ENCODE measurements at regions not wholly inside any gene's neighbourhood (a gene's known extent, or its start where the extent isn't known, plus 50 kb on each side); places are given as distances from the start of the nearest gene placed in this dataset.

DNA sequence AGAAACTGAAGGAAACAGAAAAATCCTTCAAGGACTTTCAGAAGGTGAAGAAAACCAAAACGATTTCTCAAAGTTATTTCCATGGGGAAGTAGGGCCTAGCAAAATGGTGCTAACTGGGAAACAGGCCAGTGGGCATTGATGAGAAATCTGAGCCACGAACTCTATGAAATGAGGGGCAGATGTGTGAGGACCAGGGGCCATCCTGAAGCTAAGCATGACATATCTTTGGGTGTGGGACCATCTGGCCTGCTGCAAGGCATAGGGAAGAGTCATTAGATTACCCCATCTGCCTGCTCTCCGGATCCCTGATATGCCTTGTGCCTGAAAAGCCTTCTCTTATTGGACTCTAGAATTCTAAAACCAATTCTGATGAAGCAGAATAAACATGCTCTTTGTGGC is 143.8 kb downstream of the PALM2AKAP2 start:
- H3K4me3 ChIP-seq (ENCODE audit: low read length in 3 of 3): no peak overlapping the region
- intact Hi-C loops (cut with DNase I): no loop called here
- H3K9ac ChIP-seq (ENCODE audit: low read length in 3 of 3): no peak overlapping the region
- H3K27me3 ChIP-seq (ENCODE audit: control insufficient read depth, insufficient read depth, low read length): no peaks in the 10 kb centered on the region
- DNase-seq (no peak), FAIRE-seq (no peak)
- no peaks in the 10 kb centered on the region for H3K36me3 ChIP-seq (ENCODE audit: control insufficient read depth in 2 of 3, insufficient read depth in 3 of 3, low read length in 3 of 3)
- no peak overlapping the region for H3K27ac ChIP-seq (ENCODE audit: low read depth in 2 of 2, low read length in 2 of 2)
- TF ChIP-seq, protein P1, sequence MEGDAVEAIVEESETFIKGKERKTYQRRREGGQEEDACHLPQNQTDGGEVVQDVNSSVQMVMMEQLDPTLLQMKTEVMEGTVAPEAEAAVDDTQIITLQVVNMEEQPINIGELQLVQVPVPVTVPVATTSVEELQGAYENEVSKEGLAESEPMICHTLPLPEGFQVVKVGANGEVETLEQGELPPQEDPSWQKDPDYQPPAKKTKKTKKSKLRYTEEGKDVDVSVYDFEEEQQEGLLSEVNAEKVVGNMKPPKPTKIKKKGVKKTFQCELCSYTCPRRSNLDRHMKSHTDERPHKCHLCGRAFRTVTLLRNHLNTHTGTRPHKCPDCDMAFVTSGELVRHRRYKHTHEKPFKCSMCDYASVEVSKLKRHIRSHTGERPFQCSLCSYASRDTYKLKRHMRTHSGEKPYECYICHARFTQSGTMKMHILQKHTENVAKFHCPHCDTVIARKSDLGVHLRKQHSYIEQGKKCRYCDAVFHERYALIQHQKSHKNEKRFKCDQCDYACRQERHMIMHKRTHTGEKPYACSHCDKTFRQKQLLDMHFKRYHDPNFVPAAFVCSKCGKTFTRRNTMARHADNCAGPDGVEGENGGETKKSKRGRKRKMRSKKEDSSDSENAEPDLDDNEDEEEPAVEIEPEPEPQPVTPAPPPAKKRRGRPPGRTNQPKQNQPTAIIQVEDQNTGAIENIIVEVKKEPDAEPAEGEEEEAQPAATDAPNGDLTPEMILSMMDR (IDR thresholded peaks at IDR 0.05; ENCODE audit: borderline replicate concordance, extremely low read depth, insufficient read depth): no peak
- H3K4me1 ChIP-seq (ENCODE audit: control insufficient read depth in 2 of 3, insufficient read depth in 2 of 3, low read depth in 1 of 3, low read length in 3 of 3): peaks cover 0 to 5% (median 0%) of the 10 kb centered on the region in 3 donors
- H3K9me3 ChIP-seq (ENCODE audit: control insufficient read depth in 2 of 3, insufficient read depth in 1 of 3, low read length in 3 of 3): no peaks in the 10 kb centered on the region

DNA sequence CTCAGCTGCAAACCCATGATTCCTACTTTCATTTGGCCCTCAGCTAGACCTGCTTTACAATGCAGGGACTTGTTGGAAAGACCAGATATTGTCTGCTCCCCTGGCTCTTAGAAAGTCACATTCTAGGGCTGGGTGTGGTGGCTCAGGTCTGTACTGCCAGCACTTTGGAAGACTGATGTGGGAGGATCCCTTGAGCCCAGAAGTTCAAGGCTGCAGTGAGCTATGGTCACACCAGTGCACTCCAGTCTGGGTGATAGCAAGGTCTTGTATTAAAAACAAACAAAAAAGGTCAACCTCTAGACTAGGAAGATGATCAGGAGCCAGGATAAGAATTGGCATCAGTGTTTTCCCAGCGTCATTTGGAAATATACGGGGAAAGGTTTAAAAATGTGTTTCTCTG is 145.8 kb downstream of the PALM2AKAP2 start:
- Histone ChIP-seq H3K36me3 (ENCODE audit: control insufficient read depth in 2 of 3, insufficient read depth in 3 of 3, low read length in 3 of 3) (no peaks in the 10 kb centered on the region), H3K27ac (ENCODE audit: low read depth in 2 of 2, low read length in 2 of 2) (no peak overlapping the region), H3K9ac (ENCODE audit: low read length in 3 of 3) (no peak overlapping the region), H3K27me3 (ENCODE audit: control insufficient read depth, insufficient read depth, low read length) (no peaks in the 10 kb centered on the region), H3K4me1 (ENCODE audit: control insufficient read depth in 2 of 3, insufficient read depth in 2 of 3, low read depth in 1 of 3, low read length in 3 of 3) (peaks cover 0 to 5% (median 0%) of the 10 kb centered on the region in 3 donors), H3K9me3 (ENCODE audit: control insufficient read depth in 2 of 3, insufficient read depth in 1 of 3, low read length in 3 of 3) (no peaks in the 10 kb centered on the region), H3K4me3 (ENCODE audit: low read length in 3 of 3) (no peak overlapping the region)
- intact Hi-C loops (cut with DNase I): no loop called here
- DNase-seq (no peak), FAIRE-seq (no peak)
- TF ChIP-seq, protein P1 (IDR thresholded peaks at IDR 0.05; ENCODE audit: borderline replicate concordance, extremely low read depth, insufficient read depth): no peak

DNA sequence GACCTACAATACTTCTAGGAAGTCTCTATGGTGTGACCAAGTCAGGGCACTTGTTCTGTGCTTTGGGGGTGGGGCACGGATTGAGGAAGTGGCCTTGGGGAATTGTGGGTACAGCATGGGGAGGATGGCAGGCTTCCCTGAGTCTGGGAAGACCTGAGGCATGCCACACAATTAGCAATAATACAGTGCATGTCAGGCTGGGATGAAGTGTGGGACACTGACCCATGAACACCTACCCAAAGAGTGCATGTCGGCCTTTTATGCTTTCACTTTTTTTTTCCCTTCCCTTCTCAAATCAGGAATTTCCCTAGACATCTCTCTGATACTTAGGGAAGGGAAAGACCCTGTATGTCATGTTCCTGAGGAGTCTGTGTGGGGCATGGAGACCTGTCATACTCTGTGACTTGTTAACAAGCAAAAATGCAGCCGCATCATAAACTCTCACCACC is 146.4 kb downstream of the PALM2AKAP2 start:
- Histone ChIP-seq H3K4me1 (ENCODE audit: control insufficient read depth in 2 of 3, insufficient read depth in 2 of 3, low read depth in 1 of 3, low read length in 3 of 3) (peaks cover 0 to 5% (median 0%) of the 10 kb centered on the region in 3 donors), H3K27me3 (ENCODE audit: control insufficient read depth, insufficient read depth, low read length) (no peaks in the 10 kb centered on the region), H3K4me3 (ENCODE audit: low read length in 3 of 3) (no peak overlapping the region), H3K36me3 (ENCODE audit: control insufficient read depth in 2 of 3, insufficient read depth in 3 of 3, low read length in 3 of 3) (no peaks in the 10 kb centered on the region), H3K9ac (ENCODE audit: low read length in 3 of 3) (no peak overlapping the region), H3K9me3 (ENCODE audit: control insufficient read depth in 2 of 3, insufficient read depth in 1 of 3, low read length in 3 of 3) (no peaks in the 10 kb centered on the region), H3K27ac (ENCODE audit: low read depth in 2 of 2, low read length in 2 of 2) (no peak overlapping the region)
- TF ChIP-seq, protein P1 (IDR thresholded peaks at IDR 0.05; ENCODE audit: borderline replicate concordance, extremely low read depth, insufficient read depth): no peak
- no peak for DNase-seq
- FAIRE-seq: no peak
- intact Hi-C loops (cut with DNase I): no loop called here

DNA sequence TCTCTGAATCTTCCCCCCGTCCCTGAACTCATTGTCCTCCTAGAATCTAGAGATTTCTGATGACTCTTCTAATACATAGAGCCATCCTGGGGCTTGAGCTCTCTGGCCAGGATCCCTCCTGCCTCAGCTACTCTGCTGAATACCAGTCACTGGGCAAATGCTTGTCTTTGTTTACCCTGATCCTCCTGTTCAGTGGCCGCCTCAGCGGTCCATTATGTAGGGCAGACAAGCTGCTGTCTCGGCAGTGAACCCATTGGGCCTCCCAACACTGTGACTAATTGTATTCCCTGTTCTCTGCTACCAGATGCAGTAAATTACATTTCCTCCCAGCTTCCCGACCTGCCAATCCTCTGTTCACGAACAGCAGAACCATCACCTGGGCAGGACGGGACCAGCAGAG is 151.6 kb downstream of the PALM2AKAP2 start:
- no peak overlapping the region for H3K4me3 ChIP-seq (ENCODE audit: low read length in 3 of 3)
- H3K9me3 ChIP-seq (ENCODE audit: control insufficient read depth in 2 of 3, insufficient read depth in 1 of 3, low read length in 3 of 3): no peaks in the 10 kb centered on the region
- no peaks in the 10 kb centered on the region for H3K36me3 ChIP-seq (ENCODE audit: control insufficient read depth in 2 of 3, insufficient read depth in 3 of 3, low read length in 3 of 3)
- FAIRE-seq (no peak), DNase-seq (no peak)
- no peaks in the 10 kb centered on the region for H3K4me1 ChIP-seq (ENCODE audit: control insufficient read depth in 2 of 3, insufficient read depth in 2 of 3, low read depth in 1 of 3, low read length in 3 of 3)
- H3K27ac ChIP-seq (ENCODE audit: low read depth in 2 of 2, low read length in 2 of 2): no peak overlapping the region
- no peak overlapping the region for H3K9ac ChIP-seq (ENCODE audit: low read length in 3 of 3)
- H3K27me3 ChIP-seq (ENCODE audit: control insufficient read depth, insufficient read depth, low read length): no peaks in the 10 kb centered on the region
- TF ChIP-seq, protein P1 (IDR thresholded peaks at IDR 0.05; ENCODE audit: borderline replicate concordance, extremely low read depth, insufficient read depth): no peak
- intact Hi-C loops (cut with DNase I): no loop called here

Measured in kidney (tissue), 13 donors.